NCI-H526 treated with DMSO at 0.1 percent for 48 hours (cell line): ENCODE measurements at regions not wholly inside any gene's neighbourhood (a gene's known extent, or its start where the extent isn't known, plus 50 kb on each side); places are given as distances from the start of the nearest gene placed in this dataset.

Experiments used
- DNase-seq: peaks from one replicate; lab custom pipeline; 2025; lab: John Stamatoyannopoulos, UW

- no peak for DNase-seq
Observed at GRCh38 chr9:515665-516064, 301.0 kb downstream of the DOCK8 start.

GRCh38 chr9:517993-518392 lies 303.3 kb downstream of the DOCK8 start:
- DNase-seq, result no peak

GRCh38 chr9:518540-518939 lies 303.9 kb downstream of the DOCK8 start:
- no peak for DNase-seq

GRCh38 chr9:519579-519978 lies 304.9 kb downstream of the DOCK8 start:
- DNase-seq, result no peak

GRCh38 chr9:520302-520701 lies 305.6 kb downstream of the DOCK8 start:
- no peak for DNase-seq

- no peak for DNase-seq
Observed at GRCh38 chr9:522190-522589, 307.5 kb downstream of the DOCK8 start.

- no peak for DNase-seq
Observed at GRCh38 chr9:522658-523057, 308.0 kb downstream of the DOCK8 start.

- no peak for DNase-seq
Observed at GRCh38 chr9:523444-523843, 308.8 kb downstream of the DOCK8 start.

GRCh38 chr9:524008-524407 lies 309.3 kb downstream of the DOCK8 start:
- DNase-seq, result no peak

- no peak for DNase-seq
Observed at GRCh38 chr9:526904-527591, 312.4 kb downstream of the DOCK8 start.

GRCh38 chr9:529731-530130 lies 311.8 kb upstream of the DMRT1 start:
- DNase-seq, result no peak

GRCh38 chr9:530681-531080 lies 310.8 kb upstream of the DMRT1 start:
- DNase-seq, result no peak

GRCh38 chr9:532707-533106 lies 308.8 kb upstream of the DMRT1 start:
- DNase-seq, result peak; percentile 18

- no peak for DNase-seq
Observed at GRCh38 chr9:534886-535285, 306.6 kb upstream of the DMRT1 start.

- no peak for DNase-seq
Observed at GRCh38 chr9:535356-535755, 306.1 kb upstream of the DMRT1 start.

- no peak for DNase-seq
Observed at GRCh38 chr9:536597-537511, 304.6 kb upstream of the DMRT1 start.

- DNase-seq, result no peak
Observed at GRCh38 chr9:543478-543877, 298.0 kb upstream of the DMRT1 start.

- no peak for DNase-seq
Observed at GRCh38 chr9:545480-545879, 296.0 kb upstream of the DMRT1 start.

GRCh38 chr9:546235-546634 lies 295.3 kb upstream of the DMRT1 start:
- no peak for DNase-seq

GRCh38 chr9:546797-547223 lies 294.7 kb upstream of the DMRT1 start:
- DNase-seq, result no peak

GRCh38 chr9:547314-547713 lies 294.2 kb upstream of the DMRT1 start:
- no peak for DNase-seq

- DNase-seq, result no peak
Observed at GRCh38 chr9:549455-549997, 292.0 kb upstream of the DMRT1 start.

- DNase-seq, result no peak
Observed at GRCh38 chr9:550333-550732, 291.2 kb upstream of the DMRT1 start.
